ENCODE measurements at regions not wholly inside any gene's neighbourhood (a gene's known extent, or its start where the extent isn't known, plus 50 kb on each side); places are given as distances from the start of the nearest gene placed in this dataset.

GRCh38 chr9:19938990-19939733, 150.3 kb upstream of the SLC24A2 start:
- ChIA-PET POLR2A (no interaction called here), CTCF (interaction anchor here (0.6 to 1.1 kb wide), 3 partner anchors 10 to 1001 kb away, joined by 3 read pairs; no protein-coding TSS in a partner anchor)
- Histone ChIP-seq H3K9me3 (ENCODE audit: control insufficient read depth, insufficient read depth, low read depth, low read length) (no peaks in the 10 kb centered on the region), H3K27ac (ENCODE audit: extremely low read depth, low read depth, low read length) (no peak overlapping the region), H3K4me3 (ENCODE audit: low read depth, low read length) (no peak overlapping the region), H3K4me1 (ENCODE audit: control insufficient read depth, insufficient read depth, low read length) (no peaks in the 10 kb centered on the region), H3K36me3 (ENCODE audit: control insufficient read depth in 2 of 2, insufficient read depth in 1 of 2, low read length in 2 of 2) (no peaks in the 10 kb centered on the region)
- no peak for TF ChIP-seq ZFP41 (tag by site-specific recombination; IDR thresholded peaks at IDR 0.05; ENCODE audit: borderline replicate concordance)
- no peak for TF ChIP-seq ZNF513 (tag by site-specific recombination; IDR thresholded peaks at IDR 0.05)
- TF ChIP-seq ZNF221 (tag by site-specific recombination; IDR thresholded peaks at IDR 0.05; ENCODE audit: borderline replicate concordance) = no peak
- TF ChIP-seq ZXDB (tag by site-specific recombination; IDR thresholded peaks at IDR 0.05) = no peak
- TF ChIP-seq TSHZ1 (tag by site-specific recombination; IDR thresholded peaks at IDR 0.05; ENCODE audit: borderline replicate concordance) = no peak
- no peak for TF ChIP-seq ZNF362 (tag by site-specific recombination; IDR thresholded peaks at IDR 0.05)
- TF ChIP-seq ZNF2 (tag by site-specific recombination; IDR thresholded peaks at IDR 0.05) = no peak
- no peak for TF ChIP-seq INSM2 (tag by site-specific recombination; IDR thresholded peaks at IDR 0.05)

- no peaks in the 10 kb centered on the region for H3K4me1 ChIP-seq (ENCODE audit: control insufficient read depth, insufficient read depth, low read length)
- no peak overlapping the region for H3K27ac ChIP-seq (ENCODE audit: extremely low read depth, low read depth, low read length)
- H3K36me3 ChIP-seq (ENCODE audit: control insufficient read depth in 2 of 2, insufficient read depth in 1 of 2, low read length in 2 of 2) = no peaks in the 10 kb centered on the region
- ChIA-PET CTCF (no interaction called here), POLR2A (no interaction called here)
- H3K4me3 ChIP-seq (ENCODE audit: low read depth, low read length) = no peak overlapping the region
- peak; percentile 93 for TF ChIP-seq ZNF214 (tag by site-specific recombination; IDR thresholded peaks at IDR 0.05; ENCODE audit: borderline replicate concordance)
- no peak for TF ChIP-seq ZNF223 (tag by site-specific recombination; IDR thresholded peaks at IDR 0.05)
- no peaks in the 10 kb centered on the region for H3K9me3 ChIP-seq (ENCODE audit: control insufficient read depth, insufficient read depth, low read depth, low read length)
Measured at GRCh38 chr9:19937121-19937520, 148.3 kb upstream of the SLC24A2 start.

- H3K4me1 ChIP-seq (ENCODE audit: control insufficient read depth, insufficient read depth, low read length) = no peaks in the 10 kb centered on the region
- no peak overlapping the region for H3K4me3 ChIP-seq (ENCODE audit: low read depth, low read length)
- H3K27ac ChIP-seq (ENCODE audit: extremely low read depth, low read depth, low read length) = no peak overlapping the region
- ChIA-PET CTCF (no interaction called here), POLR2A (no interaction called here)
- H3K9me3 ChIP-seq (ENCODE audit: control insufficient read depth, insufficient read depth, low read depth, low read length) = no peaks in the 10 kb centered on the region
- H3K36me3 ChIP-seq (ENCODE audit: control insufficient read depth in 2 of 2, insufficient read depth in 1 of 2, low read length in 2 of 2) = no peaks in the 10 kb centered on the region
- no peak for TF ChIP-seq ZBTB21 (tag by site-specific recombination; IDR thresholded peaks at IDR 0.05)
- TF ChIP-seq ZNF843 (tag by site-specific recombination; IDR thresholded peaks at IDR 0.05) = no peak
- no peak for TF ChIP-seq PRDM4 (tag by site-specific recombination; IDR thresholded peaks at IDR 0.05)
- no peak for TF ChIP-seq ZNF423 (tag by site-specific recombination; IDR thresholded peaks at IDR 0.05)
- TF ChIP-seq SP2 (tag by site-specific recombination; IDR thresholded peaks at IDR 0.05) = no peak
Measured at GRCh38 chr9:19936598-19936997, 147.8 kb upstream of the SLC24A2 start.

Data from HEK293 (cell line).